HepG2 (cell line): ENCODE measurements at regions not wholly inside any gene's neighbourhood (a gene's known extent, or its start where the extent isn't known, plus 50 kb on each side); places are given as distances from the start of the nearest gene placed in this dataset.

Experiments
- ATAC-seq: fragments of 200-7000 bp; cut with Tn5 transposase; 3 replicates; pipeline ENCODE4 v1.9.1; 2020; ENCODE audit warnings: mild to moderate bottlenecking, moderate library complexity
- BruUV-seq: library from RNA; stranded (reverse); fragments of 400-500 nt; replicated peaks from 2 replicates; lab custom pipeline; 2021; lab: Mats Ljungman, UMichigan
- CTCF ChIA-PET: fragments of 300-600 bp; formaldehyde crosslinking; extraction: SDS; loops from one replicate; lab custom pipeline; 2021; ENCODE audit warnings: low total read pairs, inconsistent platforms, low intra/inter-chr PET ratio; lab: Yijun Ruan, JAX
- POLR2A ChIA-PET: fragments of 350-600 bp; sonication (Branson Sonifier 250); formaldehyde crosslinking; loops from one replicate; lab custom pipeline; 2020; ENCODE audit warnings: antibody characterized with exemption, inconsistent platforms; lab: Yijun Ruan, JAX
- DNase-seq: peaks from one replicate; pipeline ENCODE4 v3.0.0-alpha.2; 2015; ENCODE audit warnings: low spot score
- FAIRE-seq: peaks from 3 replicates; lab custom pipeline; 2011; peaks lifted over from hg19 to GRCh38; lab: Jason Lieb, UNC
- H2AFZ ChIP-seq: one replicate; pipeline ENCODE4 v1.6.1; 2011; ENCODE audit warnings: low read length, inconsistent platforms
- H3K27ac ChIP-seq: fragments of 300-600 bp; 3 replicates; pipeline ENCODE4 v1.8.0; 2011; ENCODE audit warnings: mixed run types, mild to moderate bottlenecking, mixed read lengths, low read length, inconsistent platforms; ENCODE audit not compliant: insufficient read depth; ENCODE audit errors: extremely low read length
- H3K27me3 ChIP-seq, 2 experiments: fragments of 200-600 bp in 1 of 2; 2 replicates in 1 of 2; 3 replicates in 1 of 2; pipeline versions ENCODE4 v1.6.0 to v1.8.0; 2011; ENCODE audit warnings: low read length in 2 of 2, mild to moderate bottlenecking in 2 of 2, moderate library complexity in 2 of 2, inconsistent platforms in 1 of 2; ENCODE audit not compliant: insufficient read depth in 2 of 2, control insufficient read depth in 1 of 2
- H3K36me3 ChIP-seq, 2 experiments: fragments of 200-600 bp in 1 of 2; replicated peaks in 1 of 2; 2 replicates in 1 of 2; 3 replicates in 1 of 2; pipeline versions ENCODE4 v1.5.1 to v1.8.0; 2011; ENCODE audit warnings: low read length in 2 of 2, inconsistent platforms in 1 of 2; ENCODE audit not compliant: insufficient read depth in 2 of 2, control insufficient read depth in 1 of 2
- H3K4me1 ChIP-seq: 2 replicates; pipeline ENCODE4 v1.5.1; 2012; ENCODE audit warnings: low read length, inconsistent platforms; ENCODE audit not compliant: insufficient read depth
- H3K4me2 ChIP-seq: 2 replicates; pipeline ENCODE4 v1.6.0; 2011; ENCODE audit warnings: low read depth, low read length, inconsistent platforms
- H3K4me3 ChIP-seq, 3 experiments: fragments of 200-600 bp in 1 of 3; sonication (generic), shearing (Covaris generic) in 1 of 3; replicated peaks in 1 of 3; 2 replicates each; pipeline ENCODE4 v1.5.1; 2011 to 2016; ENCODE audit warnings: low read length in 3 of 3, inconsistent platforms in 2 of 3, low read depth in 2 of 3, mild to moderate bottlenecking in 2 of 3, control low read depth in 1 of 3, mixed read lengths in 1 of 3; ENCODE audit not compliant: insufficient read depth in 1 of 3
- H3K79me2 ChIP-seq: one replicate; pipeline ENCODE4 v1.6.1; 2011; ENCODE audit warnings: low read length, inconsistent platforms; ENCODE audit not compliant: insufficient read depth
- H3K9ac ChIP-seq: 2 replicates; pipeline ENCODE4 v1.6.0; 2011; ENCODE audit warnings: mild to moderate bottlenecking, low read depth, low read length, inconsistent platforms; ENCODE audit not compliant: insufficient read depth
- H3K9me3 ChIP-seq: 2 replicates; pipeline ENCODE4 v1.5.1; 2012; ENCODE audit warnings: mild to moderate bottlenecking, low read length
- H4K20me1 ChIP-seq: 2 replicates; pipeline ENCODE4 v1.6.0; 2011; ENCODE audit warnings: inconsistent platforms, mild to moderate bottlenecking, low read length, moderate library complexity; ENCODE audit not compliant: insufficient read depth
- E2F5 ChIP-seq: sonication (generic); formaldehyde crosslinking; conservative IDR thresholded peaks from 2 replicates; pipeline ENCODE4 v1.4.0; 2020; ENCODE audit warnings: missing genetic modification reagents
- GFI1 ChIP-seq: sonication (generic); formaldehyde crosslinking; IDR thresholded peaks from 2 replicates; pipeline ENCODE4 v1.5.0; 2020; ENCODE audit warnings: missing genetic modification reagents, mild to moderate bottlenecking, borderline replicate concordance
- MYC ChIP-seq: sonication (generic); formaldehyde crosslinking; IDR thresholded peaks from 2 replicates; pipeline ENCODE4 v1.9.0; 2021; ENCODE audit warnings: missing genetic modification reagents, borderline replicate concordance
- REL ChIP-seq: sonication (generic); formaldehyde crosslinking; conservative IDR thresholded peaks from 2 replicates; pipeline ENCODE4 v1.8.0; 2022; ENCODE audit warnings: mild to moderate bottlenecking, missing genetic modification reagents, moderate library complexity
- SP1 ChIP-seq, 2 experiments: fragments of 450-650 bp in 1 of 2; sonication (generic) in 1 of 2; formaldehyde crosslinking in 1 of 2; IDR thresholded peaks; 2 replicates each; pipeline versions ENCODE4 v1.4.0 to v1.6.1; 2016 to 2020; ENCODE audit warnings: missing genetic modification reagents in 1 of 2
- TAF1 ChIP-seq: sonication (generic); formaldehyde crosslinking; IDR thresholded peaks from 2 replicates; pipeline ENCODE4 v1.4.0; 2020; ENCODE audit warnings: missing genetic modification reagents
- TERF1 ChIP-seq: sonication (generic); formaldehyde crosslinking; IDR thresholded peaks from 2 replicates; pipeline ENCODE4 v1.8.0; 2022; ENCODE audit warnings: mild to moderate bottlenecking, missing genetic modification reagents, moderate library complexity
- TFDP1 ChIP-seq: IDR thresholded peaks from 2 replicates; pipeline ENCODE4 v1.6.1; 2016; ENCODE audit warnings: missing compliant biosample characterization, missing genetic modification reagents, borderline replicate concordance
- ZKSCAN5 ChIP-seq: sonication (generic); formaldehyde crosslinking; IDR thresholded peaks from 2 replicates; pipeline ENCODE4 v1.5.1; 2020; ENCODE audit warnings: mild to moderate bottlenecking, missing genetic modification reagents
- ZNF263 ChIP-seq: sonication (generic); formaldehyde crosslinking; IDR thresholded peaks from 2 replicates; pipeline ENCODE4 v1.4.0; 2020; ENCODE audit warnings: missing genetic modification reagents
- ZNF282 ChIP-seq: fragments of 450-650 bp; IDR thresholded peaks from 2 replicates; pipeline ENCODE4 v1.6.1; 2018; ENCODE audit not compliant: partially characterized antibody
- ZNF430 ChIP-seq: sonication (generic); formaldehyde crosslinking; IDR thresholded peaks from 2 replicates; pipeline ENCODE4 v1.9.0; 2021; ENCODE audit warnings: mild to moderate bottlenecking, missing genetic modification reagents
- ZNF569 ChIP-seq: sonication (generic); formaldehyde crosslinking; IDR thresholded peaks from 2 replicates; pipeline ENCODE4 v1.5.0; 2020; ENCODE audit warnings: mild to moderate bottlenecking, missing genetic modification reagents, moderate library complexity, borderline replicate concordance
- ZNF572 ChIP-seq: sonication (generic); formaldehyde crosslinking; IDR thresholded peaks from 2 replicates; pipeline ENCODE4 v1.5.1; 2020; ENCODE audit warnings: mild to moderate bottlenecking, missing genetic modification reagents
- ZNF891 ChIP-seq: sonication (generic); formaldehyde crosslinking; IDR thresholded peaks from 2 replicates; pipeline ENCODE4 v1.5.0; 2020; ENCODE audit warnings: mild to moderate bottlenecking, missing genetic modification reagents
- WGBS: methylation state at CpG from one replicate; pipeline ENCODE4 v1.1.6; 2017; ENCODE audit warnings: low lambda C conversion rate; 5-methylcytosine and 5-hydroxymethylcytosine counted together
- in situ Hi-C: cut with HindIII; loops from 2 replicates; pipeline ENCODE4 v1.10.0; 2017; ENCODE audit warnings: low pct_unique_long_range_greater_than_20kb; ENCODE audit not compliant: extremely low pct_ligation_motif_present
- intact Hi-C: fragments of 100-400 bp; cut with micrococcal nuclease; formaldehyde crosslinking; loops from one replicate; pipeline ENCODE4 v1.10.0; 2022; ENCODE audit not compliant: unreplicated experiment
- TF ChIP-seq, protein P1 (sequence below): sonication (generic); formaldehyde crosslinking; IDR thresholded peaks from 2 replicates; pipeline ENCODE4 v1.4.0; 2020; ENCODE audit warnings: missing genetic modification reagents

GRCh38 chr10:10165415-10165814, 852.3 kb upstream of the CELF2 start:
- no peak for FAIRE-seq

GRCh38 chr10:10178476-10178875, 839.2 kb upstream of the CELF2 start:
- WGBS: 8% methylated on average over 3 of the region's 3 CpGs
- peaks cover 62% of the 10 kb centered on the region for H3K9me3 ChIP-seq
- H3K4me2 ChIP-seq: no peak overlapping the region
- no peak overlapping the region for H3K4me3 ChIP-seq
- H4K20me1 ChIP-seq: no peaks in the 10 kb centered on the region
- no TSS peak for BruUV-seq
- intact Hi-C loops (no loop called here), in situ Hi-C loops (no loop called here)
- H3K27me3 ChIP-seq: no peaks in the 10 kb centered on the region
- no peaks in the 10 kb centered on the region for H3K36me3 ChIP-seq
- H3K79me2 ChIP-seq: no peaks in the 10 kb centered on the region
- POLR2A ChIA-PET: no interaction called here
- no peak for DNase-seq
- H3K4me1 ChIP-seq: no peaks in the 10 kb centered on the region
- H2AFZ ChIP-seq: no peak overlapping the region
- no peak for FAIRE-seq
- H3K9ac ChIP-seq: no peak overlapping the region
- CTCF ChIA-PET: no interaction called here
- no peak for ATAC-seq
- no peak overlapping the region for H3K27ac ChIP-seq
- TF ChIP-seq ZKSCAN5: no peak
- TF ChIP-seq, protein P1, sequence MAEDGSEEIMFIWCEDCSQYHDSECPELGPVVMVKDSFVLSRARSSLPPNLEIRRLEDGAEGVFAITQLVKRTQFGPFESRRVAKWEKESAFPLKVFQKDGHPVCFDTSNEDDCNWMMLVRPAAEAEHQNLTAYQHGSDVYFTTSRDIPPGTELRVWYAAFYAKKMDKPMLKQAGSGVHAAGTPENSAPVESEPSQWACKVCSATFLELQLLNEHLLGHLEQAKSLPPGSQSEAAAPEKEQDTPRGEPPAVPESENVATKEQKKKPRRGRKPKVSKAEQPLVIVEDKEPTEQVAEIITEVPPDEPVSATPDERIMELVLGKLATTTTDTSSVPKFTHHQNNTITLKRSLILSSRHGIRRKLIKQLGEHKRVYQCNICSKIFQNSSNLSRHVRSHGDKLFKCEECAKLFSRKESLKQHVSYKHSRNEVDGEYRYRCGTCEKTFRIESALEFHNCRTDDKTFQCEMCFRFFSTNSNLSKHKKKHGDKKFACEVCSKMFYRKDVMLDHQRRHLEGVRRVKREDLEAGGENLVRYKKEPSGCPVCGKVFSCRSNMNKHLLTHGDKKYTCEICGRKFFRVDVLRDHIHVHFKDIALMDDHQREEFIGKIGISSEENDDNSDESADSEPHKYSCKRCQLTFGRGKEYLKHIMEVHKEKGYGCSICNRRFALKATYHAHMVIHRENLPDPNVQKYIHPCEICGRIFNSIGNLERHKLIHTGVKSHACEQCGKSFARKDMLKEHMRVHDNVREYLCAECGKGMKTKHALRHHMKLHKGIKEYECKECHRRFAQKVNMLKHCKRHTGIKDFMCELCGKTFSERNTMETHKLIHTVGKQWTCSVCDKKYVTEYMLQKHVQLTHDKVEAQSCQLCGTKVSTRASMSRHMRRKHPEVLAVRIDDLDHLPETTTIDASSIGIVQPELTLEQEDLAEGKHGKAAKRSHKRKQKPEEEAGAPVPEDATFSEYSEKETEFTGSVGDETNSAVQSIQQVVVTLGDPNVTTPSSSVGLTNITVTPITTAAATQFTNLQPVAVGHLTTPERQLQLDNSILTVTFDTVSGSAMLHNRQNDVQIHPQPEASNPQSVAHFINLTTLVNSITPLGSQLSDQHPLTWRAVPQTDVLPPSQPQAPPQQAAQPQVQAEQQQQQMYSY: no peak
- no peak for TF ChIP-seq E2F5 (CRISPR knock-in tag)
- TF ChIP-seq TERF1 (CRISPR knock-in tag): no peak
- no peak for TF ChIP-seq REL
- TF ChIP-seq SP1 (IDR thresholded peaks at IDR 0.05): no peak
- TF ChIP-seq SP1 (CRISPR knock-in tag; IDR thresholded peaks at IDR 0.05): no peak

More at GRCh38 chr10:10165415-10165814, 852.3 kb upstream of the CELF2 start:
- in situ Hi-C loops: no loop called here
- Histone ChIP-seq H3K27ac (no peak overlapping the region), H3K27me3 (no peaks in the 10 kb centered on the region), H3K9ac (no peak overlapping the region), H3K9me3 (peaks cover 99% of the 10 kb centered on the region), H4K20me1 (no peaks in the 10 kb centered on the region), H3K4me1 (no peaks in the 10 kb centered on the region), H3K4me2 (no peak overlapping the region), H3K4me3 (no peak overlapping the region), H3K79me2 (no peaks in the 10 kb centered on the region), H3K36me3 (no peaks in the 10 kb centered on the region), H2AFZ (no peak overlapping the region)
- DNase-seq (no peak), ATAC-seq (no peak)
- 0% methylated on average over 1 of the region's 1 CpG for WGBS
- no TSS peak for BruUV-seq
- no peak for TF ChIP-seq MYC (CRISPR knock-in tag)
- no peak for TF ChIP-seq ZNF572
- no peak for TF ChIP-seq GFI1
- no peak for TF ChIP-seq TFDP1 (CRISPR knock-in tag)
- TF ChIP-seq ZNF891 (CRISPR knock-in tag): no peak
- TF ChIP-seq ZNF263 (CRISPR knock-in tag): no peak
- no peak for TF ChIP-seq ZNF569 (CRISPR knock-in tag)
- no peak for TF ChIP-seq ZNF430
- no peak for TF ChIP-seq TAF1 (CRISPR knock-in tag)
- no peak for TF ChIP-seq ZNF282
- POLR2A ChIA-PET: no interaction called here
- intact Hi-C loops: no loop called here
- CTCF ChIA-PET: no interaction called here
